ENCODE measurements at regions not wholly inside any gene's neighbourhood (a gene's known extent, or its start where the extent isn't known, plus 50 kb on each side); places are given as distances from the start of the nearest gene placed in this dataset.

- TF ChIP-seq, protein P1, sequence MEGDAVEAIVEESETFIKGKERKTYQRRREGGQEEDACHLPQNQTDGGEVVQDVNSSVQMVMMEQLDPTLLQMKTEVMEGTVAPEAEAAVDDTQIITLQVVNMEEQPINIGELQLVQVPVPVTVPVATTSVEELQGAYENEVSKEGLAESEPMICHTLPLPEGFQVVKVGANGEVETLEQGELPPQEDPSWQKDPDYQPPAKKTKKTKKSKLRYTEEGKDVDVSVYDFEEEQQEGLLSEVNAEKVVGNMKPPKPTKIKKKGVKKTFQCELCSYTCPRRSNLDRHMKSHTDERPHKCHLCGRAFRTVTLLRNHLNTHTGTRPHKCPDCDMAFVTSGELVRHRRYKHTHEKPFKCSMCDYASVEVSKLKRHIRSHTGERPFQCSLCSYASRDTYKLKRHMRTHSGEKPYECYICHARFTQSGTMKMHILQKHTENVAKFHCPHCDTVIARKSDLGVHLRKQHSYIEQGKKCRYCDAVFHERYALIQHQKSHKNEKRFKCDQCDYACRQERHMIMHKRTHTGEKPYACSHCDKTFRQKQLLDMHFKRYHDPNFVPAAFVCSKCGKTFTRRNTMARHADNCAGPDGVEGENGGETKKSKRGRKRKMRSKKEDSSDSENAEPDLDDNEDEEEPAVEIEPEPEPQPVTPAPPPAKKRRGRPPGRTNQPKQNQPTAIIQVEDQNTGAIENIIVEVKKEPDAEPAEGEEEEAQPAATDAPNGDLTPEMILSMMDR (conservative IDR thresholded peaks at IDR 0.05; ENCODE audit: low read depth, low read length): no peak
- Histone ChIP-seq H3K36me3 (ENCODE audit: insufficient read depth) (no peaks in the 10 kb centered on the region), H2AFZ (ENCODE audit: low read depth) (no peak overlapping the region), H3K27ac (no peak overlapping the region), H3K4me3 (IDR thresholded peaks at IDR 0.05; ENCODE audit: insufficient read depth, low read depth, low read length) (no peak overlapping the region), H4K20me1 (ENCODE audit: insufficient read depth) (no peaks in the 10 kb centered on the region), H3K27me3 (ENCODE audit: insufficient read depth, low read depth) (no peaks in the 10 kb centered on the region), H3K4me1 (ENCODE audit: low read depth, poor library complexity, severe bottlenecking) (no peaks in the 10 kb centered on the region), H3K9ac (no peak overlapping the region), H3K79me2 (ENCODE audit: insufficient read depth, low read depth) (no peaks in the 10 kb centered on the region), H3K4me2 (no peak overlapping the region)
These were observed 271.4 kb downstream of the CSNK1G3 start for GRCh38 chr5:123783421-123783820.

- H3K36me3 ChIP-seq (ENCODE audit: insufficient read depth): no peaks in the 10 kb centered on the region
- TF ChIP-seq, protein P1 (conservative IDR thresholded peaks at IDR 0.05; ENCODE audit: low read depth, low read length): no peak
- H3K4me3 ChIP-seq (IDR thresholded peaks at IDR 0.05; ENCODE audit: insufficient read depth, low read depth, low read length): no peak overlapping the region
- H3K27ac ChIP-seq: no peak overlapping the region
- no peak overlapping the region for H2AFZ ChIP-seq (ENCODE audit: low read depth)
- no peaks in the 10 kb centered on the region for H3K4me1 ChIP-seq (ENCODE audit: low read depth, poor library complexity, severe bottlenecking)
- no peak overlapping the region for H3K4me2 ChIP-seq
- H4K20me1 ChIP-seq (ENCODE audit: insufficient read depth): no peaks in the 10 kb centered on the region
- H3K9ac ChIP-seq: no peak overlapping the region
- H3K27me3 ChIP-seq (ENCODE audit: insufficient read depth, low read depth): no peaks in the 10 kb centered on the region
- H3K79me2 ChIP-seq (ENCODE audit: insufficient read depth, low read depth): no peaks in the 10 kb centered on the region
These were observed 266.7 kb downstream of the CSNK1G3 start for GRCh38 chr5:123778641-123779040.

GRCh38 chr5:123776761-123777160 lies 264.8 kb downstream of the CSNK1G3 start:
- H3K4me3 ChIP-seq (IDR thresholded peaks at IDR 0.05; ENCODE audit: insufficient read depth, low read depth, low read length): no peak overlapping the region
- no peaks in the 10 kb centered on the region for H3K27me3 ChIP-seq (ENCODE audit: insufficient read depth, low read depth)
- H3K4me2 ChIP-seq: no peak overlapping the region
- H3K4me1 ChIP-seq (ENCODE audit: low read depth, poor library complexity, severe bottlenecking): no peaks in the 10 kb centered on the region
- H3K79me2 ChIP-seq (ENCODE audit: insufficient read depth, low read depth): no peaks in the 10 kb centered on the region
- TF ChIP-seq, protein P1 (conservative IDR thresholded peaks at IDR 0.05; ENCODE audit: low read depth, low read length): no peak
- no peak overlapping the region for H2AFZ ChIP-seq (ENCODE audit: low read depth)
- H3K27ac ChIP-seq: no peak overlapping the region
- no peaks in the 10 kb centered on the region for H3K36me3 ChIP-seq (ENCODE audit: insufficient read depth)
- H3K9ac ChIP-seq: no peak overlapping the region
- H4K20me1 ChIP-seq (ENCODE audit: insufficient read depth): no peaks in the 10 kb centered on the region

GRCh38 chr5:123771715-123772114 lies 259.7 kb downstream of the CSNK1G3 start:
- H3K4me1 ChIP-seq (ENCODE audit: low read depth, poor library complexity, severe bottlenecking): no peaks in the 10 kb centered on the region
- no peak overlapping the region for H3K4me3 ChIP-seq (IDR thresholded peaks at IDR 0.05; ENCODE audit: insufficient read depth, low read depth, low read length)
- no peak overlapping the region for H3K9ac ChIP-seq
- no peaks in the 10 kb centered on the region for H3K79me2 ChIP-seq (ENCODE audit: insufficient read depth, low read depth)
- no peak overlapping the region for H2AFZ ChIP-seq (ENCODE audit: low read depth)
- no peaks in the 10 kb centered on the region for H3K36me3 ChIP-seq (ENCODE audit: insufficient read depth)
- TF ChIP-seq, protein P1 (conservative IDR thresholded peaks at IDR 0.05; ENCODE audit: low read depth, low read length): no peak
- no peaks in the 10 kb centered on the region for H4K20me1 ChIP-seq (ENCODE audit: insufficient read depth)
- no peaks in the 10 kb centered on the region for H3K27me3 ChIP-seq (ENCODE audit: insufficient read depth, low read depth)
- H3K27ac ChIP-seq: no peak overlapping the region
- no peak overlapping the region for H3K4me2 ChIP-seq
